ENCODE measurements at regions not wholly inside any gene's neighbourhood (a gene's known extent, or its start where the extent isn't known, plus 50 kb on each side); places are given as distances from the start of the nearest gene placed in this dataset.
"Not testable (repeated sequence)": the region's sequence is repeated elsewhere in the genome, so short reads cannot be mapped to it uniquely, and the experiment has no call there.

DNA sequence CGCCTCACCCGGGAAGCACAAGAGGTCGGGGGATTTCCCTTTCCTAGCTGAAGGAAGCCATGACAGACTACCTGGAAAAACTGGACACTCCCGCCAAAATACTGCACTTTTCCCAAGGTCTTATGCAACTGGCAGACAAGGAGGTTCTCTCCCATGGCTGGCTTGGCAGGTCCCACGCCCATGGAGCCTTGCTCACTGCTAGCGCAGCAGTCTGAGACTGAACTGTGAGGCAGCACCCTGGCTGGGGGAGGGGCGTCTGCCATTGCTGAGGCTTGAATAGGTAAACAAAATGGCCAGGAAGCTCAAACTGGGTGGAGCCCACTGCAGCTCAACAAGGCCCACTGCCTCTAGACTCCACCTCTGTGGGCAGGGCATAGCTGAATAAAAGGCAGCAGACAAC lies 92.1 kb downstream of the C4BPA start:
- H3K4me1 ChIP-seq (replicated peaks); H3K27me3 ChIP-seq (replicated peaks; ENCODE audit: insufficient read depth); DNase-seq (ENCODE audit: low spot score); H3K4me3 ChIP-seq; H3K36me3 ChIP-seq; intact Hi-C loops (cut with DNase I); H3K27ac ChIP-seq; H3K9me3 ChIP-seq: not testable (repeated sequence)
- WGBS = 88% methylated on average over 7 of the region's 7 CpGs

DNA sequence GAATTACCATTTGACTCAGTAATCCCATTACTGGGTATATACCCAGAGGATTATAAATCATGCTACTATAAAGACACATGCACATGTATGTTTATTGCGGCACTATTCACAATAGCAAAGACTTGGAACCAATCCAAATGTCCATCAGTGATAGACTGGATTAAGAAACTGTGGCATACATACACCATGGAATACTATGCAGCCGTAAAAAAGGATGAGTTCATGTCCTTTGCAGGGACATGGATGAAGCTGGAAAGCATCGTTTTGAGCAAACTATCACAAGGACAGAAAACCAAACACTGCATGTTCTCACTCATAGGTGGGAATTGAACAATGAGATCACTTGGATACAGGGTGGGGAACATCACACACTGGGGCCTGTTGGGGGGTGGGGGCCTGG lies 97.5 kb downstream of the C4BPA start:
- H3K27ac ChIP-seq; H3K27me3 ChIP-seq (replicated peaks; ENCODE audit: insufficient read depth); intact Hi-C loops (cut with DNase I); H3K9me3 ChIP-seq; H3K36me3 ChIP-seq; H3K4me1 ChIP-seq (replicated peaks); DNase-seq (ENCODE audit: low spot score); H3K4me3 ChIP-seq: not testable (repeated sequence)
- 94% methylated on average over 3 of the region's 3 CpGs for WGBS

DNA sequence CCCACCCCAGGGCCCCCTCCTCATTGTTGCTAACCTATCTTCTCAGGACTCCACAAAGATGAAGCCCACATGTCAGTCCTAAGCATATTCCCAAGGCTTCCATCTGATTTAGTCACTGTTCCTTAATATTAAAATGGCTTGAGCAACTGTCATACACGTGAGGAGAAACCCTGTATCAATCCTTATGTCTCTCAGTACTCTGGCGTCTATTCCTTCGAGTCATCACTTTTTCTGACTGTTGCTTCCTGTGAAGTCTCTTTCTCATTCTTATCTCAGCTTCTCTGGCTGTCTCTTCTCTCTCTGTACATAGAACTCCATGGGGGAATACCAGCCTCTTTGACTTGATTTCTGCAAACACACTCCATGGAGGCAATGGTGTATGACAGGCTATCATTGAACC lies 98.4 kb downstream of the C4BPA start:
- no peak for TF ChIP-seq POLR2A (IDR thresholded peaks at IDR 0.05)
- TF ChIP-seq, protein P1, sequence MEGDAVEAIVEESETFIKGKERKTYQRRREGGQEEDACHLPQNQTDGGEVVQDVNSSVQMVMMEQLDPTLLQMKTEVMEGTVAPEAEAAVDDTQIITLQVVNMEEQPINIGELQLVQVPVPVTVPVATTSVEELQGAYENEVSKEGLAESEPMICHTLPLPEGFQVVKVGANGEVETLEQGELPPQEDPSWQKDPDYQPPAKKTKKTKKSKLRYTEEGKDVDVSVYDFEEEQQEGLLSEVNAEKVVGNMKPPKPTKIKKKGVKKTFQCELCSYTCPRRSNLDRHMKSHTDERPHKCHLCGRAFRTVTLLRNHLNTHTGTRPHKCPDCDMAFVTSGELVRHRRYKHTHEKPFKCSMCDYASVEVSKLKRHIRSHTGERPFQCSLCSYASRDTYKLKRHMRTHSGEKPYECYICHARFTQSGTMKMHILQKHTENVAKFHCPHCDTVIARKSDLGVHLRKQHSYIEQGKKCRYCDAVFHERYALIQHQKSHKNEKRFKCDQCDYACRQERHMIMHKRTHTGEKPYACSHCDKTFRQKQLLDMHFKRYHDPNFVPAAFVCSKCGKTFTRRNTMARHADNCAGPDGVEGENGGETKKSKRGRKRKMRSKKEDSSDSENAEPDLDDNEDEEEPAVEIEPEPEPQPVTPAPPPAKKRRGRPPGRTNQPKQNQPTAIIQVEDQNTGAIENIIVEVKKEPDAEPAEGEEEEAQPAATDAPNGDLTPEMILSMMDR (IDR thresholded peaks at IDR 0.05) = no peak
- DNase-seq (ENCODE audit: low spot score) = no peak
- Histone ChIP-seq H3K9me3 (no peaks in the 10 kb centered on the region), H3K4me3 (no peak overlapping the region), H3K4me1 (replicated peaks) (no peaks in the 10 kb centered on the region), H3K27ac (no peak overlapping the region), H3K27me3 (replicated peaks; ENCODE audit: insufficient read depth) (no peaks in the 10 kb centered on the region), H3K36me3 (no peaks in the 10 kb centered on the region)
- intact Hi-C loops (cut with DNase I) = no loop called here
- WGBS = 78% methylated on average over 3 of the region's 3 CpGs

DNA sequence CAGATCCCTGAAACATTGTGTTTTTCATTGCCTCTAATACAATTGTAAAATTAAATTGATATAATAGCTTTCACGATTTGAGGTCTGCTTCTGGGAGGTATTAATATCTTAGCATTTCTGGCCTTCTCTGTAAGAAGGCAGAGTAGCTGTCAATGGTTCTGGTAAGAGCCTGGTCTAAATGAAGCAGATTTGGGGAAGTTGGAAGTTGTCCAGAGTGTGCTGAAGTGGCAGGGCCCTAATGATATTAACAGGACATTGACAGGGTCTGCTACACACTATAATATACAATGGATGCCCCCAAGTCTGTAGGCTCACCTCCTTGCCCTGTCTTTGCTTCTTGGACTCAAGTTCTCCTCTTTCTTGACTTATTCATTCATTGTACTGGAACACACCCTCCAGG lies 99.5 kb downstream of the C4BPA start:
- Histone ChIP-seq H3K36me3 (no peaks in the 10 kb centered on the region), H3K27ac (no peak overlapping the region), H3K27me3 (replicated peaks; ENCODE audit: insufficient read depth) (no peaks in the 10 kb centered on the region), H3K4me1 (replicated peaks) (no peaks in the 10 kb centered on the region), H3K9me3 (no peaks in the 10 kb centered on the region), H3K4me3 (no peak overlapping the region)
- DNase-seq (ENCODE audit: low spot score) = no peak
- intact Hi-C loops (cut with DNase I) = no loop called here
- WGBS = 97% methylated on average over 1 of the region's 1 CpG
- TF ChIP-seq, protein P1 (IDR thresholded peaks at IDR 0.05) = no peak
- TF ChIP-seq POLR2A (IDR thresholded peaks at IDR 0.05) (no peak), POLR2AphosphoS5 (IDR thresholded peaks at IDR 0.05) (no peak)

- H3K27ac ChIP-seq = no peak overlapping the region
- H3K36me3 ChIP-seq = no peaks in the 10 kb centered on the region
- intact Hi-C loops (cut with DNase I) = no loop called here
- no peak for TF ChIP-seq POLR2A (IDR thresholded peaks at IDR 0.05)
- TF ChIP-seq, protein P1 (IDR thresholded peaks at IDR 0.05) = no peak
- no peak for TF ChIP-seq POLR2AphosphoS5 (IDR thresholded peaks at IDR 0.05)
- 75% methylated on average over 2 of the region's 2 CpGs for WGBS
- no peak overlapping the region for H3K4me3 ChIP-seq
- H3K9me3 ChIP-seq = no peaks in the 10 kb centered on the region
- H3K27me3 ChIP-seq (replicated peaks; ENCODE audit: insufficient read depth) = no peaks in the 10 kb centered on the region
- DNase-seq (ENCODE audit: low spot score) = no peak
- no peaks in the 10 kb centered on the region for H3K4me1 ChIP-seq (replicated peaks)
Measured at GRCh38 chr1:207205614-207206061, 101.6 kb downstream of the C4BPA start.

DNA sequence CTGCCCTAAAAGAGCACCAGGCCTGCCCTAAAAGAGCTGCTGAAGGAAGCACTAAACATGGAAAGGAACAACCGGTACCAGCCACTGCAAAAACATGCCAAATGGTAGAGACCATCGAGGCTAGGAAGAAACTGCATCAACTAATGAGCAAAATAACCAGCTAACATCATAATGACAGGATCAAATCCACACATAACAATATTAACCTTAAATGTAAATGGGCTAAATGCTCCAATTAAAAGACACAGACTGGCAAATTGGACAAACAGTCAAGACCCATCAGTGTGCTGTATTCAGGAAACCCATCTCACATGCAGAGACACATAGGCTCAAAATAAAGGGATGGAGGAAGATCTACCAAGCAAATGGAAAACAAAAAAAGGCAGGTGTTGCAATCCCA lies 104.7 kb downstream of the C4BPA start:
- H3K36me3 ChIP-seq; H3K4me3 ChIP-seq; H3K9me3 ChIP-seq; H3K4me1 ChIP-seq (replicated peaks); H3K27ac ChIP-seq; H3K27me3 ChIP-seq (replicated peaks; ENCODE audit: insufficient read depth); DNase-seq (ENCODE audit: low spot score); intact Hi-C loops (cut with DNase I): not testable (repeated sequence)
- 79% methylated on average over 2 of the region's 2 CpGs for WGBS

DNA sequence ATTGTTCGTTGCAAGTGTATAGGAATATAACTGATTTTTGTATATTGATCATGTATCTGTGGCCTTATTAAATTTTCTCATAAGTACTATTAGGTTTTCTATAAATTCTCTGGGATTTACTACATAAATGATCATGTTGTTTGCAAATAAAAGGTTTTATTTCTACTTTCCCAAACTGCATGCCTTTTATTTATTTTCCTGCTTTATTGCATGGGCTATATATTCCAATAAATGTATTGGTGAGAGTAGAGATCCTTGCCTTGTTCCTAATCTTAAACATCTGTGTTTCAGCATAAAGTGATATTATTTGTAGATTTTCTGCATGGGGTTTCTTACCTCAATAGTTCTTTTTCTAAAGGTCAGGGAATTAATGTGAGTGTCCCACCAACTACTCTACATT lies 107.0 kb upstream of the CD55 start:
- intact Hi-C loops (cut with DNase I) = no loop called here
- TF ChIP-seq POLR2A (IDR thresholded peaks at IDR 0.05) = no peak
- no peak for TF ChIP-seq POLR2AphosphoS5 (IDR thresholded peaks at IDR 0.05)
- TF ChIP-seq, protein P1 (IDR thresholded peaks at IDR 0.05) = no peak
- Histone ChIP-seq H3K4me1 (replicated peaks) (no peaks in the 10 kb centered on the region), H3K27me3 (replicated peaks; ENCODE audit: insufficient read depth) (no peaks in the 10 kb centered on the region), H3K9me3 (no peaks in the 10 kb centered on the region), H3K4me3 (no peak overlapping the region), H3K27ac (no peak overlapping the region), H3K36me3 (no peaks in the 10 kb centered on the region)
- 96% methylated on average over 1 of the region's 1 CpG for WGBS
- no peak for DNase-seq (ENCODE audit: low spot score)
